ENCODE measurements at regions not wholly inside any gene's neighbourhood (a gene's known extent, or its start where the extent isn't known, plus 50 kb on each side); places are given as distances from the start of the nearest gene placed in this dataset.

DNA sequence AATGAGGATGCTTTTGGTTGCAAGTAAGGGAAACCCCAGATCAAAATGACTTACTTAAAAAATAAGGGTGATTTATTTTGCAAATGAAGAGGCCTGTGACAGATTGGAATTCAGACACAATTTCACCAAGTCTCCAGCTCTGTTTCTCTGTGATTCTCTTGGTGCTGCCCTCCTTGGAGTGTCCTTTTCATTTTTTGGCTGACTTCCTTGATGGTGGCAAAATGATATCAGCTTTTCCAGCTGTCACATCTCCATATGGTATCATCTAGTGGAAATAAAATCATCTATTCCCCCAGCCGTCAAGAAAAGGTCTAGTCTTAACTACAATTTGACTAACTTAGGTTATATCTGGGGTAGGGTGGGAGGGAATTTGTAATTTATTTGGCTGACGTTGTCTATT lies 68.5 kb upstream of the SLC25A26 start:
- TF ChIP-seq CTCF (conservative IDR thresholded peaks at IDR 0.05): no peak
- TF ChIP-seq ZFX (IDR thresholded peaks at IDR 0.05): no peak

Measured in C4-2B (cell line).